IMR-90 (cell line): ENCODE measurements at regions not wholly inside any gene's neighbourhood (a gene's known extent, or its start where the extent isn't known, plus 50 kb on each side); places are given as distances from the start of the nearest gene placed in this dataset.

ENCODE experiments used
- ATAC-seq: fragments of 200-7000 bp; cut with Tn5 transposase; 2 replicates; pipeline ENCODE4 v1.9.1; 2020; ENCODE audit warnings: low read depth, mild to moderate bottlenecking, moderate library complexity
- BruUV-seq: library from RNA; stranded (reverse); fragments of 400-500 nt; replicated peaks from 2 replicates; lab custom pipeline; 2021; lab: Mats Ljungman, UMichigan
- CTCF ChIA-PET: fragments of 300-600 bp; formaldehyde crosslinking; extraction: SDS; loops from one replicate; lab custom pipeline; 2021; ENCODE audit warnings: antibody characterized with exemption; lab: Yijun Ruan, JAX
- POLR2A ChIA-PET: fragments of 300-600 bp; sonication (Branson Sonifier 250); formaldehyde crosslinking; loops from one replicate; lab custom pipeline; 2022; ENCODE audit warnings: antibody characterized with exemption; ENCODE audit not compliant: unreplicated experiment; lab: Charles Lee
- DNase-seq: peaks from one replicate; pipeline ENCODE4 v3.0.0; 2013
- H2AFZ ChIP-seq: replicated peaks from 2 replicates; pipeline ENCODE3; 2013; ENCODE audit warnings: low read length, mild to moderate bottlenecking; ENCODE audit not compliant: poor library complexity
- H2AK5ac ChIP-seq: 2 replicates; pipeline ENCODE4 v1.6.1; 2013; ENCODE audit warnings: low read depth, low read length, inconsistent platforms
- H2AK9ac ChIP-seq: replicated peaks from 2 replicates; pipeline ENCODE3; 2013; ENCODE audit warnings: mild to moderate bottlenecking, low read depth, low read length, moderate library complexity; ENCODE audit not compliant: poor library complexity
- H2BK120ac ChIP-seq: 2 replicates; pipeline ENCODE4 v1.6.1; 2013; ENCODE audit warnings: low read depth, low read length, inconsistent platforms
- H2BK15ac ChIP-seq: 3 replicates; pipeline ENCODE4 v1.6.1; 2013; ENCODE audit warnings: low read depth, low read length, inconsistent platforms
- H2BK20ac ChIP-seq: 2 replicates; pipeline ENCODE4 v1.6.1; 2013; ENCODE audit warnings: low read depth, mild to moderate bottlenecking, inconsistent platforms, low read length, moderate library complexity
- H2BK5ac ChIP-seq: 2 replicates; pipeline ENCODE4 v1.6.1; 2013; ENCODE audit warnings: mild to moderate bottlenecking, low read depth, low read length, inconsistent platforms; ENCODE audit not compliant: poor library complexity, severe bottlenecking
- H3K14ac ChIP-seq: replicated peaks from 2 replicates; pipeline ENCODE4 v1.6.1; 2013; ENCODE audit warnings: low read depth, low read length, inconsistent platforms
- H3K18ac ChIP-seq: 2 replicates; pipeline ENCODE4 v1.6.1; 2013; ENCODE audit warnings: low read depth, low read length, control low read depth
- H3K23ac ChIP-seq: 2 replicates; pipeline ENCODE4 v1.6.1; 2013; ENCODE audit warnings: low read depth, low read length, inconsistent platforms
- H3K27ac ChIP-seq: 2 replicates; pipeline ENCODE4 v1.5.1; 2013; ENCODE audit warnings: mild to moderate bottlenecking, control low read depth, low read length; ENCODE audit not compliant: insufficient read depth
- H3K27me3 ChIP-seq: 2 replicates; pipeline ENCODE4 v1.6.1; 2013; ENCODE audit warnings: low read length; ENCODE audit not compliant: control insufficient read depth, insufficient read depth
- H3K36me3 ChIP-seq: 2 replicates; pipeline ENCODE4 v1.6.1; 2013; ENCODE audit warnings: low read length, mixed read lengths; ENCODE audit not compliant: control insufficient read depth, insufficient read depth
- H3K4ac ChIP-seq: 2 replicates; pipeline ENCODE4 v1.6.1; 2013; ENCODE audit warnings: low read depth, low read length, inconsistent platforms
- H3K4me1 ChIP-seq: 2 replicates; pipeline ENCODE4 v1.6.1; 2013; ENCODE audit warnings: low read length, mixed read lengths; ENCODE audit not compliant: control insufficient read depth, insufficient read depth
- H3K4me2 ChIP-seq: 2 replicates; pipeline ENCODE4 v1.6.1; 2013; ENCODE audit warnings: low read depth, mild to moderate bottlenecking, control low read depth, low read length, moderate library complexity
- H3K4me3 ChIP-seq: 2 replicates; pipeline ENCODE4 v1.5.1; 2013; ENCODE audit warnings: low read depth, mild to moderate bottlenecking, control low read depth, low read length, moderate library complexity; ENCODE audit not compliant: insufficient read depth
- H3K56ac ChIP-seq: 2 replicates; pipeline ENCODE4 v1.6.1; 2013; ENCODE audit warnings: low read length, inconsistent platforms; ENCODE audit not compliant: insufficient read depth; ENCODE audit errors: extremely low read depth
- H3K79me1 ChIP-seq, 2 experiments: 2 replicates each; pipeline ENCODE4 v1.6.1; 2013; ENCODE audit warnings: low read length in 2 of 2, inconsistent platforms in 1 of 2, low read depth in 1 of 2
- H3K9ac ChIP-seq: 2 replicates; pipeline ENCODE4 v1.6.1; 2013; ENCODE audit warnings: low read depth, low read length, control low read depth
- H3K9me1 ChIP-seq: 2 replicates; pipeline ENCODE4 v1.6.1; 2013; ENCODE audit warnings: low read length, inconsistent platforms; ENCODE audit not compliant: insufficient read depth
- H3K9me3 ChIP-seq: 2 replicates; pipeline ENCODE4 v1.6.1; 2013; ENCODE audit warnings: low read length; ENCODE audit not compliant: control insufficient read depth, insufficient read depth
- H4K20me1 ChIP-seq: 2 replicates; pipeline ENCODE4 v1.6.1; 2013; ENCODE audit warnings: low read length, inconsistent platforms; ENCODE audit not compliant: insufficient read depth
- H4K5ac ChIP-seq: 2 replicates; pipeline ENCODE4 v1.6.1; 2013; ENCODE audit warnings: mild to moderate bottlenecking, low read depth, low read length, control low read depth
- H4K8ac ChIP-seq, 2 experiments: 2 replicates each; pipeline ENCODE4 v1.6.1; 2013; ENCODE audit warnings: low read depth in 2 of 2, low read length in 2 of 2, control low read depth in 1 of 2, inconsistent platforms in 1 of 2
- H4K91ac ChIP-seq: 2 replicates; pipeline ENCODE4 v1.6.1; 2013; ENCODE audit warnings: low read depth, low read length, inconsistent platforms; ENCODE audit not compliant: insufficient read depth
- BHLHE40 ChIP-seq: fragments of 150-350 bp; IDR thresholded peaks from 2 replicates; pipeline ENCODE4 v1.6.1; 2016; ENCODE audit warnings: mild to moderate bottlenecking, low read depth, low read length
- CEBPB ChIP-seq: IDR thresholded peaks from 2 replicates; pipeline ENCODE4 v1.6.1; 2012; ENCODE audit warnings: low read depth, low read length, improper control_type of control experiment
- CHD1 ChIP-seq: IDR thresholded peaks from 2 replicates; pipeline ENCODE4 v1.6.1; 2012; ENCODE audit warnings: low read depth, low read length, improper control_type of control experiment
- FOS ChIP-seq: fragments of 150-350 bp; IDR thresholded peaks from 2 replicates; pipeline ENCODE4 v1.6.1; 2016; ENCODE audit warnings: low read depth, low read length
- MAFK ChIP-seq: IDR thresholded peaks from 2 replicates; pipeline ENCODE4 v1.6.1; 2012; ENCODE audit warnings: low read depth, low read length, improper control_type of control experiment
- MAZ ChIP-seq: IDR thresholded peaks from 2 replicates; pipeline ENCODE4 v1.6.1; 2012; ENCODE audit warnings: low read depth, mild to moderate bottlenecking, low read length, improper control_type of control experiment, moderate library complexity, borderline replicate concordance
- MXI1 ChIP-seq: IDR thresholded peaks from 2 replicates; pipeline ENCODE4 v1.6.1; 2012; ENCODE audit warnings: low read depth, mild to moderate bottlenecking, low read length, moderate library complexity, borderline replicate concordance
- NFE2L2 ChIP-seq: fragments of 150-350 bp; IDR thresholded peaks from 2 replicates; pipeline ENCODE4 v1.6.1; 2016; ENCODE audit warnings: low read depth, mild to moderate bottlenecking, low read length
- POLR2A ChIP-seq: IDR thresholded peaks from 2 replicates; pipeline ENCODE4 v1.6.1; 2012; ENCODE audit warnings: mild to moderate bottlenecking, low read depth, low read length
- RAD21 ChIP-seq: IDR thresholded peaks from 2 replicates; pipeline ENCODE4 v1.6.1; 2012; ENCODE audit warnings: low read length, improper control_type of control experiment
- RCOR1 ChIP-seq: IDR thresholded peaks from 2 replicates; pipeline ENCODE4 v1.6.1; 2012; ENCODE audit warnings: mild to moderate bottlenecking, low read length, improper control_type of control experiment; ENCODE audit not compliant: insufficient replicate concordance
- RFX5 ChIP-seq: IDR thresholded peaks from 2 replicates; pipeline ENCODE4 v1.8.0; 2012; ENCODE audit warnings: low read depth, mild to moderate bottlenecking, low read length, moderate library complexity
- SMC3 ChIP-seq: fragments of 150-350 bp; IDR thresholded peaks from 2 replicates; pipeline ENCODE4 v1.6.1; 2016; ENCODE audit warnings: low read depth, mild to moderate bottlenecking, antibody characterized with exemption, low read length, moderate library complexity
- WGBS, 2 experiments: methylation state at CpG; one replicate each; pipeline versions ENCODE4 v1.1.5 to v1.1.7; 2013; ENCODE audit warnings: missing lambda C conversion rate in 2 of 2; ENCODE audit not compliant: insufficient read length in 1 of 2; ENCODE audit errors: extremely low coverage in 2 of 2; 5-methylcytosine and 5-hydroxymethylcytosine counted together
- dilution Hi-C: fragments of 300-500 bp; cut with HindIII; formaldehyde crosslinking; loops from one replicate; pipeline ENCODE4 v1.14.3; 2018; ENCODE audit warnings: low sequenced_read_pairs; ENCODE audit not compliant: unreplicated experiment
- in situ Hi-C: fragments of 300-500 bp; cut with MboI; formaldehyde crosslinking; loops from 3 replicates; pipeline ENCODE4 v1.14.3; 2019; ENCODE audit warnings: low sequenced_read_pairs, inconsistent platforms, mixed read lengths
- intact Hi-C: fragments of 100-400 bp; cut with micrococcal nuclease; formaldehyde crosslinking; loops from 2 replicates; pipeline ENCODE4 v1.10.0; 2022
- TF ChIP-seq, protein P1 (sequence below): conservative IDR thresholded peaks from 2 replicates; pipeline ENCODE4 v1.5.1; 2012; ENCODE audit warnings: mild to moderate bottlenecking, low read depth, low read length, improper control_type of control experiment
- TF ChIP-seq, protein P2 (sequence below): fragments of 150-350 bp; IDR thresholded peaks from 2 replicates; pipeline ENCODE4 v1.6.1; 2017; ENCODE audit warnings: mild to moderate bottlenecking, antibody characterized with exemption, low read length, low read depth
- TF ChIP-seq, protein P3 (sequence below): fragments of 150-350 bp; IDR thresholded peaks from 2 replicates; pipeline ENCODE4 v1.6.1; 2016; ENCODE audit warnings: low read depth, mild to moderate bottlenecking, low read length, moderate library complexity, borderline replicate concordance

DNA sequence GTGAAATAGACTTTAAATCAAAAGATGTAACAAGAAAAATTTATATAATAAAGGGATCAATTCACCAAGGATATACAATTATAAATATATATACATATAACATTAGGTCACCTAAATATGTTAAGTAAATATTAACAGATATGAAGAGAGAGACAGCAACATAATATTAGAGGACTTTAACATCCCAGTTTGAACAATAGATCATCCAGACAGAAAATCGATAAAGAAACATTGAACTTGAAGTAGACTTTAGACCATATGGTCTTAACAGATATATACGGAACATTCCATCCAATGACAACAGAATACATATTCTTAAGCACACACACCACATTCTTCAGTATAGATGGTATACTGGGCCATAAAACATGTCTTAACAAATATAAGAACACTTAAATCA lies 649.6 kb upstream of the SETBP1 start:
- Histone ChIP-seq H4K91ac (no peak overlapping the region), H2AK5ac (no peak overlapping the region), H3K36me3 (no peaks in the 10 kb centered on the region), H3K56ac (no peak overlapping the region), H3K4me3 (no peak overlapping the region), H3K4ac (no peak overlapping the region), H3K14ac (no peak overlapping the region), H3K23ac (no peak overlapping the region), H2BK5ac (no peak overlapping the region), H3K9me1 (no peaks in the 10 kb centered on the region), H2BK120ac (no peak overlapping the region), H3K18ac (no peak overlapping the region), H2BK20ac (no peak overlapping the region), H3K27ac (no peak overlapping the region), H3K27me3 (no peaks in the 10 kb centered on the region), H4K8ac (no peak overlapping the region), H4K5ac (no peak overlapping the region), H3K9ac (no peak overlapping the region), H3K79me1 (no peaks in the 10 kb centered on the region), H3K4me1 (no peaks in the 10 kb centered on the region), H2AFZ (no peak overlapping the region), H3K9me3 (no peaks in the 10 kb centered on the region), H2BK15ac (no peak overlapping the region), H4K20me1 (no peaks in the 10 kb centered on the region), H3K4me2 (no peak overlapping the region), H2AK9ac (no peak overlapping the region)
- DNase-seq (no peak), ATAC-seq (no peak)
- intact Hi-C loops (loop anchor here (10.0 kb wide), 1 partner anchor 64 kb away; no protein-coding TSS in a partner anchor), dilution Hi-C loops (no loop called here), in situ Hi-C loops (no loop called here)
- no CpG with 5 or more reads among the region's 2 CpGs for WGBS, 2 experiments
- POLR2A ChIA-PET = no interaction called here
- CTCF ChIA-PET = no interaction called here
- no TSS peak for BruUV-seq
- no peak for TF ChIP-seq RAD21
- TF ChIP-seq, protein P1, sequence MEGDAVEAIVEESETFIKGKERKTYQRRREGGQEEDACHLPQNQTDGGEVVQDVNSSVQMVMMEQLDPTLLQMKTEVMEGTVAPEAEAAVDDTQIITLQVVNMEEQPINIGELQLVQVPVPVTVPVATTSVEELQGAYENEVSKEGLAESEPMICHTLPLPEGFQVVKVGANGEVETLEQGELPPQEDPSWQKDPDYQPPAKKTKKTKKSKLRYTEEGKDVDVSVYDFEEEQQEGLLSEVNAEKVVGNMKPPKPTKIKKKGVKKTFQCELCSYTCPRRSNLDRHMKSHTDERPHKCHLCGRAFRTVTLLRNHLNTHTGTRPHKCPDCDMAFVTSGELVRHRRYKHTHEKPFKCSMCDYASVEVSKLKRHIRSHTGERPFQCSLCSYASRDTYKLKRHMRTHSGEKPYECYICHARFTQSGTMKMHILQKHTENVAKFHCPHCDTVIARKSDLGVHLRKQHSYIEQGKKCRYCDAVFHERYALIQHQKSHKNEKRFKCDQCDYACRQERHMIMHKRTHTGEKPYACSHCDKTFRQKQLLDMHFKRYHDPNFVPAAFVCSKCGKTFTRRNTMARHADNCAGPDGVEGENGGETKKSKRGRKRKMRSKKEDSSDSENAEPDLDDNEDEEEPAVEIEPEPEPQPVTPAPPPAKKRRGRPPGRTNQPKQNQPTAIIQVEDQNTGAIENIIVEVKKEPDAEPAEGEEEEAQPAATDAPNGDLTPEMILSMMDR = no peak
- TF ChIP-seq POLR2A = no peak
- TF ChIP-seq NFE2L2 = no peak
- TF ChIP-seq MAZ = no peak
- TF ChIP-seq CHD1 = no peak
- TF ChIP-seq, protein P2, sequence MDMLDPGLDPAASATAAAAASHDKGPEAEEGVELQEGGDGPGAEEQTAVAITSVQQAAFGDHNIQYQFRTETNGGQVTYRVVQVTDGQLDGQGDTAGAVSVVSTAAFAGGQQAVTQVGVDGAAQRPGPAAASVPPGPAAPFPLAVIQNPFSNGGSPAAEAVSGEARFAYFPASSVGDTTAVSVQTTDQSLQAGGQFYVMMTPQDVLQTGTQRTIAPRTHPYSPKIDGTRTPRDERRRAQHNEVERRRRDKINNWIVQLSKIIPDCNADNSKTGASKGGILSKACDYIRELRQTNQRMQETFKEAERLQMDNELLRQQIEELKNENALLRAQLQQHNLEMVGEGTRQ = no peak
- no peak for TF ChIP-seq MXI1
- no peak for TF ChIP-seq CEBPB
- TF ChIP-seq MAFK = no peak
- TF ChIP-seq FOS = no peak
- TF ChIP-seq SMC3 = no peak
- TF ChIP-seq, protein P3, sequence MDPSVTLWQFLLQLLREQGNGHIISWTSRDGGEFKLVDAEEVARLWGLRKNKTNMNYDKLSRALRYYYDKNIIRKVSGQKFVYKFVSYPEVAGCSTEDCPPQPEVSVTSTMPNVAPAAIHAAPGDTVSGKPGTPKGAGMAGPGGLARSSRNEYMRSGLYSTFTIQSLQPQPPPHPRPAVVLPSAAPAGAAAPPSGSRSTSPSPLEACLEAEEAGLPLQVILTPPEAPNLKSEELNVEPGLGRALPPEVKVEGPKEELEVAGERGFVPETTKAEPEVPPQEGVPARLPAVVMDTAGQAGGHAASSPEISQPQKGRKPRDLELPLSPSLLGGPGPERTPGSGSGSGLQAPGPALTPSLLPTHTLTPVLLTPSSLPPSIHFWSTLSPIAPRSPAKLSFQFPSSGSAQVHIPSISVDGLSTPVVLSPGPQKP = no peak
- no peak for TF ChIP-seq RCOR1
- no peak for TF ChIP-seq RFX5
- no peak for TF ChIP-seq BHLHE40
